ENCODE measurements at regions not wholly inside any gene's neighbourhood (a gene's known extent, or its start where the extent isn't known, plus 50 kb on each side); places are given as distances from the start of the nearest gene placed in this dataset.
"Not testable (repeated sequence)": the region's sequence is repeated elsewhere in the genome, so short reads cannot be mapped to it uniquely, and the experiment has no call there.

DNA sequence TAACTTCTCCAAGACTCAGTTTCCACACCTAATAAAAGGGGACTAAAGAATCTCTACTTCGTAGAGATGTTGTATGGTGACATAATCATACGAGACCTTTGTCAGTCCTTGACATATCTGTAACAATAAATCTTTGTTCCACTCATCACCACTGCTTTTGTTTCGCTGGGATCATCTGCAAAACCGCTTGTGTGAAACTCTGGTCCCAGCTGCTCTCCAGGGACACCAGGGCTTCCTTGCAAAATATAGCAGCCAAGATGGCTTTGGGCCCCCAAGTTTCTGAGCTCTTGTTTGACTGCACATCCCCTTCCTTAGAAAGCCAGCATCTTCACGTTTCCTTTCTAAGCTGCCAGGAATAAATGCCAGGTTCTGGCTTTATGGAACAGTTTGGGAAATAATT is 110.5 kb upstream of the RRN3 start:
- DNase-seq: not testable (repeated sequence)

- not testable (repeated sequence) for DNase-seq
Measured at GRCh38 chr16:15192813-15193212, 98.7 kb upstream of the RRN3 start.

DNA sequence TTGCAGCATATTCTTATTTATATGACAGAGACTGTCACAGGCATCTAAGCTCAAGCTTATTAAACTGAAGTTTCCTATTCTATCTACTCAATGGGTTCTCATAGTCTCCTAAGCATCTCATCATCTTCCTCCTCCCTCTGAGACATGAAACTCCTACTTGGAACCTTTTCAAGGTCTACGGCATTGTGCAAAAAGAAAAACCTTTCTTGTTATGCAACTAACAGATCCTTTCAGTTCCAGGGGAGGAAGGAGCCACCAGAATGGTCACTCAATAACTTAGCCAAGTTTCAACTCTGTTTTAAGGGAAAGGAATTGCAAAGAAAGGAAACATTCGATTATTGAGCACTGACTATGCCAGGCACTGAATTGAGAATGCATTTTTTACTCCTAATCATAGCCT is 98.1 kb upstream of the RRN3 start:
- DNase-seq: not testable (repeated sequence)

DNA sequence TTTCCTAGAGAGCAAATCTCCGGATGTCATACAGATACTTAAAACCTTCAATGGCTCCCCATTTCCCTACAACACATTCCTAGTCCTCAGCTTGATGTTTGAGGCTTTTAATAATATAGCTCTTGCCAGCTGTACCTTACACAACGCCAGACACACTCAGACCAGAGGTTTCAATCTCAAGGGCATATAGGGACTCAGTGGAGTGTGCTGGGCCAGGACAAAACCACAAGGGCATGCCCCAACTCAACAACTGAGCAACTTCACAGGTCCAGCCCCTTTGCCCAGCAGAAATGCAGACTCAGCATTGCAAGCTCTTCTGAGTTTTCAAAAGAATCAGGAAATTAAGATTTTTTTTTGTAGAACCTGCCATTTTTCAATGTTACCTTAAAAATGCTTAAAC is 95.4 kb upstream of the RRN3 start:
- not testable (repeated sequence) for DNase-seq

All from right kidney (tissue), 1 donor.